OCI-LY1 (cell line): ENCODE measurements at regions not wholly inside any gene's neighbourhood (a gene's known extent, or its start where the extent isn't known, plus 50 kb on each side); places are given as distances from the start of the nearest gene placed in this dataset.

Source experiments
- EZH2 ChIP-seq: fragments of 200-600 bp; sonication (generic), shearing (Covaris generic); IDR thresholded peaks from 2 replicates; pipeline ENCODE4 v1.8.0; 2017; ENCODE audit warnings: borderline replicate concordance, mixed run types, mild to moderate bottlenecking, antibody characterized with exemption, low read length, moderate library complexity, mixed read lengths
- TF ChIP-seq, protein P1 (sequence below): fragments of 200-600 bp; sonication (generic), shearing (Covaris generic); IDR thresholded peaks from 2 replicates; pipeline ENCODE4 v1.5.1; 2017; ENCODE audit warnings: mild to moderate bottlenecking, antibody characterized with exemption, low read length, moderate library complexity, mixed read lengths

DNA sequence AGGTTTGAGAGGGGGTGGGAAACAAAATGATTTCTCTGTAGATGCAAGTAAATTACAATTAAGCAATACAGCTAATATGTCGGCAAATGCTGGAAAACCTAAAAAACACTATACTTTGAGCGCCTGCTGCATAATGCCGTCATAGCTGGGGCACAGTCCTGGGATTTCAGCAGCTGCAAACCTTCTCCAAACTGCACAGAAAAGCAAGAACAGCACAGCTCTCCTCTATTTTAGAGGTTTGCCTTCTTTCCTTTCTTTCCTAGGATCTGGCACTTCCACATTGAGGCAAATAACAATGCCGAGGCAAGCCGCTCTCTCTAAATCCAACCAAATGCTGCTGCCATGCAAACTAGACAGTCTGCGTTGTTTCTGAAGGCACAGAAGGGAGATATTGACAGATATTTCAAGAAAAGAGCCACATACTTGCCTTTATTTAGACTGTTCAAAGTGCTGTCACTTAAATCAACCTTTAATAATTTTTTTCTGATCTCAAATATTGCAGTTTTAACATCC, 287.1 kb upstream of the G2E3 start:
- no peak for TF ChIP-seq EZH2
- TF ChIP-seq, protein P1, sequence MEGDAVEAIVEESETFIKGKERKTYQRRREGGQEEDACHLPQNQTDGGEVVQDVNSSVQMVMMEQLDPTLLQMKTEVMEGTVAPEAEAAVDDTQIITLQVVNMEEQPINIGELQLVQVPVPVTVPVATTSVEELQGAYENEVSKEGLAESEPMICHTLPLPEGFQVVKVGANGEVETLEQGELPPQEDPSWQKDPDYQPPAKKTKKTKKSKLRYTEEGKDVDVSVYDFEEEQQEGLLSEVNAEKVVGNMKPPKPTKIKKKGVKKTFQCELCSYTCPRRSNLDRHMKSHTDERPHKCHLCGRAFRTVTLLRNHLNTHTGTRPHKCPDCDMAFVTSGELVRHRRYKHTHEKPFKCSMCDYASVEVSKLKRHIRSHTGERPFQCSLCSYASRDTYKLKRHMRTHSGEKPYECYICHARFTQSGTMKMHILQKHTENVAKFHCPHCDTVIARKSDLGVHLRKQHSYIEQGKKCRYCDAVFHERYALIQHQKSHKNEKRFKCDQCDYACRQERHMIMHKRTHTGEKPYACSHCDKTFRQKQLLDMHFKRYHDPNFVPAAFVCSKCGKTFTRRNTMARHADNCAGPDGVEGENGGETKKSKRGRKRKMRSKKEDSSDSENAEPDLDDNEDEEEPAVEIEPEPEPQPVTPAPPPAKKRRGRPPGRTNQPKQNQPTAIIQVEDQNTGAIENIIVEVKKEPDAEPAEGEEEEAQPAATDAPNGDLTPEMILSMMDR, result no peak
